Retinal pigment epithelial cell (primary cell): ENCODE measurements at regions not wholly inside any gene's neighbourhood (a gene's known extent, or its start where the extent isn't known, plus 50 kb on each side); places are given as distances from the start of the nearest gene placed in this dataset.

Source experiments
- DNase-seq: peaks from one replicate; pipeline ENCODE4 v3.0.0-alpha.2; 2010; ENCODE audit warnings: low read depth
- H3K4me3 ChIP-seq: 2 replicates; pipeline ENCODE4 v1.5.1; 2011; ENCODE audit warnings: mild to moderate bottlenecking, low read length, control low read depth, moderate library complexity
- TF ChIP-seq, protein P1 (sequence below): conservative IDR thresholded peaks from 2 replicates; pipeline ENCODE4 v1.5.1; 2011; ENCODE audit warnings: low read depth, low read length, control low read depth, inconsistent platforms

DNA sequence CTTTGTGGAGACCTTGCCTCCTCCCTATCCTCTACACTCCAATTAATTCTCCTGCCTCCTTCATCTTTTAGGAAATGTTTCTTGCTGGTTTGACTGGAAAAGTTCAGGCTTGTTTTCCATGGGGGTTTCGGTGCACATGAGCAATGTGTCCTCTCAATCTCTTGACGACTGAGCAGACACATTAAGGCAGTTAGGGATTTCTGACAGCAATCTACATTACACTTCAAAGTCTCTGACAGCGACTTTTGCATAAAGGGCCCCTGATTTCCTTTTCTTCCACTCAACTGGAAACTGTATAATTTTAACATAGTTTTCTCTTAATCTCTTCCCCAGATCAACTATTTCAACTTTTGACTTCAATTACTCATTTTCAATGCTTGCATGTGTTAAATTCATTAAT is 394.0 kb downstream of the MEIS1 start:
- DNase-seq, result no peak
- TF ChIP-seq, protein P1, sequence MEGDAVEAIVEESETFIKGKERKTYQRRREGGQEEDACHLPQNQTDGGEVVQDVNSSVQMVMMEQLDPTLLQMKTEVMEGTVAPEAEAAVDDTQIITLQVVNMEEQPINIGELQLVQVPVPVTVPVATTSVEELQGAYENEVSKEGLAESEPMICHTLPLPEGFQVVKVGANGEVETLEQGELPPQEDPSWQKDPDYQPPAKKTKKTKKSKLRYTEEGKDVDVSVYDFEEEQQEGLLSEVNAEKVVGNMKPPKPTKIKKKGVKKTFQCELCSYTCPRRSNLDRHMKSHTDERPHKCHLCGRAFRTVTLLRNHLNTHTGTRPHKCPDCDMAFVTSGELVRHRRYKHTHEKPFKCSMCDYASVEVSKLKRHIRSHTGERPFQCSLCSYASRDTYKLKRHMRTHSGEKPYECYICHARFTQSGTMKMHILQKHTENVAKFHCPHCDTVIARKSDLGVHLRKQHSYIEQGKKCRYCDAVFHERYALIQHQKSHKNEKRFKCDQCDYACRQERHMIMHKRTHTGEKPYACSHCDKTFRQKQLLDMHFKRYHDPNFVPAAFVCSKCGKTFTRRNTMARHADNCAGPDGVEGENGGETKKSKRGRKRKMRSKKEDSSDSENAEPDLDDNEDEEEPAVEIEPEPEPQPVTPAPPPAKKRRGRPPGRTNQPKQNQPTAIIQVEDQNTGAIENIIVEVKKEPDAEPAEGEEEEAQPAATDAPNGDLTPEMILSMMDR, result no peak
- H3K4me3 ChIP-seq, result no peak overlapping the region

DNA sequence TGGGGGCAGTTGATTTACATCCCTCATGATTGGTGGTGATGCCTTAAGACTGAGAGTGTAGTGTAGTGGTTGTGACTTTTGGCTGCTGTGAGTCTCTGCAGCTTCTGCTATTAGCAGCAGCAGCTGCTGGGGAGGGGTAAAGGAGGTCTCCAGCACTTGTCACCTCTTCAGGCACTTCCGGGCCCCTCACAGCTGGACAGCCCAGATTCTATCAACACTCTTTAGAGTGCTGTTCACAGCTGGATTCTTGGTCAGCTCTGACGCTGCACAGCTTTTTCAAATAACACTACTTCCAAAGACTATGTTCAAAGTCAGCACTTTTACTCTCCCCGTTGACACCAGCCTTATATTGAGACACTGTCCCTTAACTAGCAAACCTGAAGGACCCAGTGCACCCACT is 396.0 kb downstream of the MEIS1 start:
- TF ChIP-seq, protein P1, result no peak
- H3K4me3 ChIP-seq, result no peak overlapping the region
- DNase-seq, result no peak

DNA sequence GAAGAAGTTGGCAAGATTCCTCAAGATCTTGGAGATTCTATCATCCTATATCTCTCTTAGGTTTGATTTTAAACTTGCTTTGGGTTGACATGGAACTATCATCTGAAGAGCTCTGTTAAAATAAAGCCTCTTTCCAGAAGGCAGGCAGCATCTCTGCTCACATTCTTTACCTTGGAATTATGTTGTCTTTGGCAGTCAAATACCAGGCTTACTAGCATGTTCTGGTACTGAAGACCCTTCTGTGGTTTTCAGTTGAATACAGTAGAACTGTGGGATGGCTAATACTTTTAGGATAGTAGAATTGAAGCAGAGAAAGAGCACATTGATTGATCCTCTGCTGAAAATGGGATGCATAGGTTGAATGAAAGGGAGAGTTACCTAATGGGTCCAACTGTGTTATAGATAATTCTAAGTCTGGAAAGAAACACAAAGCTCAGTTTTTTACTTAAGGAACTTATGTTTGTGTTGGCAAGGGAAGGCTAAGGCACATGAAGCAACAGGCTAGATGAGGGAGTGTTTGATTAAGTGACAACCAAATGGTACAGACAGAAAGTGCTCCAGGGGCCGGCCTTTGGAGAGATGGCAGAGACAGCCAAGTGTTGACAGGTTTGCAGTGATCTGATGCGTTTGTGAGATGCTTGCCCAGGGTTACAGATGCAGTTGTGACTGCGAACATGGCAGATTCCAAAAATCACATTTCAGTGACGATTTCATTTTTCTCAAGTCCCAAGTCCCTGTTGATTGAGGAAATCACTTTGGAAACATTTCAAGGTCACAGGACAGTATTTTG is 397.9 kb downstream of the MEIS1 start:
- TF ChIP-seq, protein P1, result no peak
- DNase-seq, result no peak
- H3K4me3 ChIP-seq, result no peak overlapping the region

DNA sequence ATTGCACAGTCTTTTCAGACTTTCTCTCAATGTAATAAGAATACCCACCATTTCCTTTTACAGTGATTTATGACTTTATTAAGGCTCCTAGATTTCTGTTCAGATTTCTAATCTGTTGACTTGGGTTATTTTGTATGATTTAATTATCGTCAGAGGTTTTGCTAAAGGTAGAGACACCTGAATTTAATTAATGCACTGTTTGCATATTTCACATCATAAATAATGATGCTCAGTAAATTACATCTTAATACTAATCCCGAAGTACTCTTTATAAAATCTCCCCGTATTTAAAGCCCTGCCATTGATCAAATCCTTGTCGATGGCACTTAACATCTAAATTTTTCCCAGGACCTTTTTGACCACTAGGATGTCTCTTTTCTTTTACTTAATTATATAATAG is 399.9 kb downstream of the MEIS1 start:
- TF ChIP-seq, protein P1, result no peak
- no peak for DNase-seq
- no peak overlapping the region for H3K4me3 ChIP-seq

DNA sequence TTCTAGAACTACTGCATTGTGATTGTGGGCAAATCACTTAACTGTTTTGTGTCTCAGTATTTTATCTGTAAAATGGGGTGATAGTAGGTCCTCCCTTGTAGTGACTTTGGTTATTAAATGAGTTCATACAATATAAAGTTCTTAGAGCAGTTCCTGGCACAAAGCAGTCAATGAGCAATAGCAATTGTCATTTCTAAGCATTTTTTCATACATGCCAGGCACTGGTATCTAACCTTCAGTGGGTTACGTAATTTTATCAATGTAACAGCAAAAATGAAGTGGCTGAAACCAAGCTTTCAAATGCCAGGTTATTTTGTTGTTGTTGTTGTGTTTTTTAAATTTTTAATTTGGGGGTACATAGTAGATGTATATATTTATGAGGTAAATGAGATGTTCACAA is 401.9 kb downstream of the MEIS1 start:
- TF ChIP-seq, protein P1, result no peak
- H3K4me3 ChIP-seq, result no peak overlapping the region
- DNase-seq, result no peak

DNA sequence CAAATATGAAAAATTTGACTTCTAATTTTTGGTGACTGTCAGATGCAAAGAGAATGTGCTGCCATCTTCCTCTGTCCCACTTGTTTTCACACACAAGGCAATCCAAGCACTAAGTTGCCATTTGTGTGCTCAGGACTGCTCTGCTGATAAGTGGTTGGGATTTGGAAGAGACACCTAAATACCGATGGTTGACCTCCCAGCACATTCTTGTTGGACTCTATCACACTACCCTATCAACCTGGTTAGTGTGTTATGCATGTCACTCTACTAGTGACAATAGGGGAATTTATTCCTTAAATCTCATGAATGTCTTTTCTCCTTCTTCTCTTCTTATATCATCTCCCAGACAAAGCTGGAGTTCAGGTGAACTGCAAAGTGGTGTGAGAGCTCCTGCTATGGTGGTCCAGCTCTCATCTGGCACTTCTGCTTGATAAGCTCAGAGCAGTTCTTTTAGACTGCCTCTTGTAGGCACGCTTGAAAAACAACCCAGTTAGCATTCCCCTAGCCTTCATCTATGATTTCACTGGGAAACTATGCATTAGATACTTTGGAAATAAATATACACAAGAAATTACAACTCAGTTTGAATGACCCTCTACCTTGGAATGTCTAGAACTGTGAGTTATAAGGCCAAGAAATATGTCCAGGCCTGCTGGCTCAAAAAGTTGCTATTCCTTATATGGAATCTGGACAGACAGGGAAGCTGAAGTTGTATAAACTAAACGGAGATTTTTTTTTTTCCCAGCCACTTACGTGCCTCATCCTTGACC is 404.8 kb downstream of the MEIS1 start:
- no peak overlapping the region for H3K4me3 ChIP-seq
- TF ChIP-seq, protein P1, result no peak
- peak; percentile 75 for DNase-seq
